ENCODE measurements at regions not wholly inside any gene's neighbourhood (a gene's known extent, or its start where the extent isn't known, plus 50 kb on each side); places are given as distances from the start of the nearest gene placed in this dataset.

- WGBS, 2 donors, result 36 to 38% methylated on average over 2 of the region's 2 CpGs
- TF ChIP-seq CTCF (IDR thresholded peaks at IDR 0.05), result no peak
- FAIRE-seq, result no peak
Measured at GRCh38 chr9:71210326-71210725, 88.9 kb upstream of the TRPM3 start.

GRCh38 chr9:71209890-71210289 lies 88.5 kb upstream of the TRPM3 start:
- intact Hi-C loops (cut with DNase I), result no loop called here
- Histone ChIP-seq H3K27ac (no peak overlapping the region), H3K4me1 (no peaks in the 10 kb centered on the region), H3K36me3 (no peaks in the 10 kb centered on the region), H3K4me3 (no peak overlapping the region), H3K9me3 (no peaks in the 10 kb centered on the region), H3K27me3 (no peaks in the 10 kb centered on the region)
- WGBS, 2 donors, result 66 to 69% methylated on average over 7 of the region's 7 CpGs
- DNase-seq (no peak), FAIRE-seq (no peak), ATAC-seq (no peak)
- no peak for TF ChIP-seq CTCF (IDR thresholded peaks at IDR 0.05)

More at GRCh38 chr9:71210326-71210725, 88.9 kb upstream of the TRPM3 start:
- Histone ChIP-seq H3K27me3 (no peaks in the 10 kb centered on the region), H3K9me3 (no peaks in the 10 kb centered on the region), H3K4me1 (no peaks in the 10 kb centered on the region), H3K36me3 (no peaks in the 10 kb centered on the region), H3K27ac (no peak overlapping the region), H3K4me3 (no peak overlapping the region)
- intact Hi-C loops (cut with DNase I), result no loop called here
- no peak for ATAC-seq
- no peak for DNase-seq

- intact Hi-C loops (cut with DNase I), result no loop called here
- no peaks in the 10 kb centered on the region for H3K27me3 ChIP-seq
- H3K36me3 ChIP-seq, result no peaks in the 10 kb centered on the region
- ATAC-seq (peak in 1 of 4 donors; percentile 35), FAIRE-seq (no peak), DNase-seq (no peak)
- no peak overlapping the region for H3K27ac ChIP-seq
- no peak for TF ChIP-seq CTCF (IDR thresholded peaks at IDR 0.05)
- no peak overlapping the region for H3K4me3 ChIP-seq
- no peaks in the 10 kb centered on the region for H3K9me3 ChIP-seq
- H3K4me1 ChIP-seq, result no peaks in the 10 kb centered on the region
Measured at GRCh38 chr9:71202931-71203330, 81.5 kb upstream of the TRPM3 start.

- ATAC-seq, result no peak
- 67 to 69% methylated on average over 3 of the region's 3 CpGs for WGBS, 2 donors
- no peak for FAIRE-seq
- H3K27ac ChIP-seq, result no peak overlapping the region
- DNase-seq, result no peak
- no peaks in the 10 kb centered on the region for H3K36me3 ChIP-seq
- intact Hi-C loops (cut with DNase I), result no loop called here
- H3K27me3 ChIP-seq, result no peaks in the 10 kb centered on the region
- no peaks in the 10 kb centered on the region for H3K4me1 ChIP-seq
- TF ChIP-seq CTCF (IDR thresholded peaks at IDR 0.05), result no peak
- no peaks in the 10 kb centered on the region for H3K9me3 ChIP-seq
- H3K4me3 ChIP-seq, result no peak overlapping the region
Measured at GRCh38 chr9:71191708-71192107, 70.3 kb upstream of the TRPM3 start.

- Histone ChIP-seq H3K36me3 (no peaks in the 10 kb centered on the region), H3K27ac (no peak overlapping the region), H3K4me3 (no peak overlapping the region), H3K9me3 (no peaks in the 10 kb centered on the region), H3K27me3 (no peaks in the 10 kb centered on the region), H3K4me1 (no peaks in the 10 kb centered on the region)
- intact Hi-C loops (cut with DNase I), result no loop called here
- 57 to 58% methylated on average over 3 of the region's 3 CpGs for WGBS, 2 donors
- TF ChIP-seq CTCF (IDR thresholded peaks at IDR 0.05), result no peak
- DNase-seq (no peak), FAIRE-seq (no peak), ATAC-seq (no peak)
Measured at GRCh38 chr9:71183251-71183650, 61.8 kb upstream of the TRPM3 start.

All from pancreas (tissue), 10 donors.